ELR (cell line): ENCODE measurements at regions not wholly inside any gene's neighbourhood (a gene's known extent, or its start where the extent isn't known, plus 50 kb on each side); places are given as distances from the start of the nearest gene placed in this dataset.

Experiments
- DNase-seq: peaks from one replicate; pipeline ENCODE4 v3.0.0-alpha.2; 2015; ENCODE audit warnings: low read depth

DNA sequence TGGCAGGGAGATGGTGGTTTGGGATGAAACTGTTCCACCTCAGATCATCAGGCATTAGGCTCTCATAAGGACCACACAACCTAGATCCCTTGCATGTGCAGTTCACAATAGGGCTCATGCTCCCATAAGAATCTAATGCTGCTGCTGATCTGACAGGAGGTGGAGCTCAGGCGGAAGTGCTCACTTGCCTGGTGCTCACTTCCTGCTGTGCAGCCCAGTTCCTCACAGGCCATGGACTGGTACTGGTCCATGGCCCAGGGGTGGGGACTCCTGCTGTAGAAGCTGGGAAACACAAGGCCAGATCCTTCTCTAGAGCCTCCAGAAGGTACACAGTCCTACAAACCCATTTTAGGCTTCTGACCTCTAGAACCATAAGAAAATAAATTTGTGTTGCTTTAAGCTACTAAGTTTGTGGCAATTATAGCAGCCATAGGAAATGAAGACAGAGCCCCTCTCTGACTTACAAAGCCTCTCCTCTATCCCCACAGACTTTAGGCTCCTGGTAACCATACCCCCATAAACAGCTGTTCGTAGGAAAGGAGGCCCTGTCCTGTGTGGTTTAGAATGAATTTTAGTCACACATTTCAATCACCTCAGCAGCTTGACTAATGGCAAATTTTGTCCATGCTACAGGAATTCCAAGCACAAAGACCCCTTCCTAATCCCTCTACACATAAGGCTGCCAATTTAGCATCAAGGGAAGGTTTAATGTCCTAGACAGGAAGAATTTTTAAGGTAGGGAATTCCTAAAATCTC lies 206.1 kb upstream of the PHYHIPL start:
- DNase-seq, result no peak

DNA sequence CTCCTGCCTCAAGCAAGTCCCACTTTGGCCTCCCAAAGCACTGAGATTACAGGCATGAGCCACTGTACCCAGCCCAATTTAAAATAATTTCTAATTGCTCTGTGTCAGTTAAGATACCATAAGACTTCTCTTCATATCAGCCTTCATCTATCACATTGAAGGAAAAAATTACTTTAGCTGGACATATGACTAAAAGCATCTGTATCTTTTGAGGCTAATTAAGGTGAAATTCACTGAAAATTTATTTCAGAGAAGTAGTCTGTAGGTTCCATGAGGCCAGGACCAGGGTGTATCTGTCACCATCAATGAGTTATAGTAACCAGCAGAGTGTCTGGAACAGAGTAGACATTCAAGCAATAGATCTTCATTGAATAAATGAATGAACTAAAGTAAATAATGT lies 205.2 kb upstream of the PHYHIPL start:
- no peak for DNase-seq

DNA sequence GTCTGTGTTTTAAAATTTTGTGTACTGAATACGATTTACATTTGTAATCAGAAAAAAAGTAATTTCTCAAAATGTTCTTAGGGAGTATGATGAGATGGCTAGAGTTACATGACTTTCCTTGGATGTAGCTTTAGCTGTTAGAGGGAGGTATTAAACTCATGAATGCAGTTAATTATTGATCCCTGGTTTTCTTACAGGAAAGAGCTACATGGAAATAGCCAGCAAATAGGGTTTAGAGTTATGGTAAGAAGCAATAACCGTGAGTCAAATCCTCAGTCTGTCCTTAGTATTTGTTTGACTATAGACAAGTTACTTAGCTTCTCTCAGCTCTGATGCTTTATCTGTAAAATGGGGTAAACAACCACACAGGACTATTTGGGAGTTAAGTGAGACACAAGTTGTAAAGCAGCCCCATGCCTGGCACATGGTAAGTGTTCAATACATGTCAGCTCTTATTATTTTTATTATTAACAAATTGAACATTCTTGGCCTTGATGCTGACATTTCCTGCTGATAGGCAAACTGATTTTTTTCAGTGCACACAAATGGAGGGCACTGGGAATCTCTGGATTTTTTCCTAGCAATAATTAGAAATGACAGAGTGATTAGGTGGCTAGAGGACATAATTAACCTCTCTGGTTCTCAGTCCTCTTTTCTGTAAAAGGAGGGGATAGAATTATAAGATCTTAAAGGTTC lies 204.5 kb upstream of the PHYHIPL start:
- DNase-seq, result no peak

DNA sequence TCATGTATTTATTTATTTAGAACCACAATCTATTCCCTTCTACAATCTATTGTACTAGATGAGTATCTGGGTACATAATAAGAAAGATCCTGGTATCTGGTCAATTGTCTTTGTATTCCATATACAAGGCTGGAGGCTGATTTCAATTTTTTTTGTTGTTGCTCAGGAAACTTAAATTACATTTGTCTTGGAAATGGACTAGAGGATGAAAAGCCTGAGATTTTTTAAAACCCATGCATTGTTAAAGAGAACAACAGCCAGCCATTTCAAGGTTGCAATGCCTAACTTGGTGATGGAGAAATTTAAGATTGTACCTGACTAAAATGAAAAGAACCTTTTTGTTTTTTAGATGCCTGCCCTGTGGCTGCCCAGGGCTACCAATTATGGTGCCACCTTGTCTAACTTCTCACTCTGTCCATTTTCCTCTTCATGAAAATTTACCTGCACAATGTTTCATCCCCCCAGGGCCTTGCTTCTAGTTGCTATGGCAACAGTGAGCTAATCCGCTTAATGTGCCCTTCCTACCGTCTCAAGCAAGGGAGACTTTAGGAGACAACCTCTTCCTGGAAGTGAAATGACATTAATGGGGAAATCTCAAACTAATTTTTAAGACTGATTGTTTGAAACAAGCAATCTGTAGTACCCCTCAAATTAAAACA lies 203.7 kb upstream of the PHYHIPL start:
- DNase-seq, result no peak

DNA sequence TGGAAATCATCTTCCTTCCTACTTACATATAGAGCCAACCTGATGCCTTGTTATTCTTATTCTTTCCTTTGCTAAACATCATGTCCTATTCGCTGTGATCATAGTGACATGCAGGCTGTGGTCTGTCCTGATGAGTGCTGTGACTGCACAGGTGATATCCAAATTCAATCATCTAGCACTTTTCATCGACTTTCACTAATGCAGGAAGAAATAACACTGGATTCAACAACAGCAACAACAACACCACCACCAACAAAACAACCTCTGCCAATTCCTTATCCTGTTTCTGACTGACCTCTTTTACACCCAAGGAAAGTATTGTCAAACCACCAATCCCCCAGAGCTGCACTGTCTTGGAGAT lies 203.2 kb upstream of the PHYHIPL start:
- no peak for DNase-seq

DNA sequence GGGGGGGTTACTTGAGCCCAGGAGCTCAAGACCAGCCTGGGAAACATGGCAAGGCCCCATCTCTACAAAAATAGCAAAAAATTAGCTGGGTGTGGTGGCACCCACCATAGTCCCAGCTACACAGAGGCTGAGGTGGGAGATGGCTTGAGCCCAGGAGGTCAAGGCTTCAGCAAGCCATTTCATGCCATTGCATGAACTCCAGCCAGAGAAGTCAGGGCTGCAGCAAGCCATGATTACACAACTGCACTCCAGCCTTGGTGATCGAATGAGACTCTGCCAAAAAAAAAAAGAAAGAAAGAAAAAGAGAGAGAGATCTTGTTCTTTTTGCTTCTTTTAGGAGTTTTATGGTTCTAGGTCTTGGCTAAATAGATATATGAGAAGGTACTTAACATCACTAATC lies 200.2 kb upstream of the PHYHIPL start:
- DNase-seq, result no peak

DNA sequence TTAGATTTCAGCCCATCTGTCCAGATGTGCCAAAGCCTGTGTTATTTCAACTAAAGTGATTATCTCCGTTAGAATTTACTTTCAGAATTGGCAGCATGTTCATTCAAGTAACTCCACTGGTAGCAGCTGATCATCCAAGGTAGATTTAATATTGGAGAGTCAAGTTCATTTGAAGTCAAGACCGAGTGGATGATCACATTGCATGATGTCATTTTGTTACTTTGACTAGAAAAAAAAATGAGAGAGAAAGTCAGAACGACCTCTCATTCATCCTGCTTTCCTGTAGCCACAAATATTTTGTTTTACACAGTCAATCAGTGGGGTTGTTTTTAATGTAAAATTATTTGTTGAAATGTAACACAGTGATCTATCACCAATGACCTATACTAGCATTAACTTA lies 196.7 kb upstream of the PHYHIPL start:
- no peak for DNase-seq

DNA sequence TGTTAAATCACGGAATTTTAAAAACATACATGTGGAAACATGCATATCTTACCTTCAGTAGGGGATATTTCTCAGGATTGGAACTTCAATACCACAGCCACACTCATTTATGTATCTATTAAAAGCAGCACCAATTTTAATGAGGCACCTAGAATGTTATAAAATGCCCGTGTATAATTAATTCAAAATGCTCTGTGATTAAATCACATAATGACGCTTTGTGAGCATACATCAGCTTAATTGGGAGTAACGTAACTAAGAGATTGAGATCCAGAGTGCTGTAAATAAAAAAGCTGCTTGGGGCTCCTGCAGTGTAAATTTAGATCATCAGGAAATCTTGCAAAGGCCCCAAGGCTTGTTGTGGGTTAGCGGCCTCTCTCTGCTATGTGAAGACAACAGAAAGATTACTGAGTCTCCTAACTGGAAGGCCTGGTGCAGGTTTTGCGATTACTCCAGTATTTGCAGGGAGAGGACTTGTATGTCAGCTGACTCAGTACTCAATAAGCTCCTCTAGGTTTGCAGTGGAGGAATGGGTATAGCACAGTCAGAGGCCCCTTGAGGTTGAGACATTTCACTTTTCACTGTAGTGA lies 195.5 kb upstream of the PHYHIPL start:
- DNase-seq, result no peak

DNA sequence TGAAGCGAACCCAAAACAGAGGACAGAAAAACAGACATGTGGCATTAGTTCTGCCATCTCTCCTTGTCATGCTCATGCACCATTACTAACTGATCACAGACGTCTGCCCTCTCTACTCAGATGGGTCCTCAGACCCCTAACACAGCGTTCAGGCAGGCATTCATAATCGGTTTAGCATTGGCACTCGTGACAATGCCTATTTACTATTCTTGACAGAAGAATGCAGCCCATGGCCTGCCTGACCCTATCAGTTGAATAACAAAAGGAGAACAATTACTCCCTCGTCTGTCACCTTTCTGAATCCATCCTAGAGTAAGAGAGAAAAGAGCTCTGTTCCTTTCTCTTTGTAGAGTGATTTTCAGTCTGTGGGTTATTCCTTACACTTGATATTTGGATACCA lies 194.6 kb upstream of the PHYHIPL start:
- no peak for DNase-seq

DNA sequence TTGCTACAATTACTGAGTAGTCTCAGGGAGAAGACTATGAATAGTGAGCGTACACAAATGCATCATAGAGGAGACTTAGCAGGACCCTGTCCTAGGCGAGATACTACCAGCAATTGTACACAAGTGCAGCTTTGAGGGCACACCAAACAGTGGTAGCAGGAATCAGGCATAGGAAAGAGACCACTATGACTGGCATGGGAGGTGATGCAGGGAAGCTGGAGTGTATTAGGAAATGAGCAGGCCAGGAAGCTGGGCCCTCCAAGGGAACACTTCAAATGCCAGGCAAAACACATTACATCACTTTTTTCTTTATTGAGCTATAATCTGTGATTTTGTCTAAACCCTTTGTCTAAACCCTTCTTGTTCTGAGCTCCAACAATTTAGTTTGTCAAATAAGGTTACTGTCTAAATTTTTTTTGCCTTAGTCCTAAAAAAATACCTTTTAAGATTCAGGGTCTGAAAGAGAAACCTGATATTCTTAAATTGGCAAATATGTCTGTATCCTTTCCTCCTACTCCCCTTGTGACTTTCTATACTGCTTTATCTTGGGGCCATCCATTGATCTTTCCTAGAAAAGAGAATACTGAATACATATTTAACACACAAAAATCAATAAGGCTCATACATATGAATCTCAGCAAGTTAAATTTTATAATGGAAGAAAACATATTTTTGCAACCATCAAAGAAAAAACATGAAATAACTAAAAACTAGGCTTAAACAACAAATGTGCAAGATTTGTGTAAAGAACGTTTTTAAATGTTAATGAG lies 193.8 kb upstream of the PHYHIPL start:
- no peak for DNase-seq

DNA sequence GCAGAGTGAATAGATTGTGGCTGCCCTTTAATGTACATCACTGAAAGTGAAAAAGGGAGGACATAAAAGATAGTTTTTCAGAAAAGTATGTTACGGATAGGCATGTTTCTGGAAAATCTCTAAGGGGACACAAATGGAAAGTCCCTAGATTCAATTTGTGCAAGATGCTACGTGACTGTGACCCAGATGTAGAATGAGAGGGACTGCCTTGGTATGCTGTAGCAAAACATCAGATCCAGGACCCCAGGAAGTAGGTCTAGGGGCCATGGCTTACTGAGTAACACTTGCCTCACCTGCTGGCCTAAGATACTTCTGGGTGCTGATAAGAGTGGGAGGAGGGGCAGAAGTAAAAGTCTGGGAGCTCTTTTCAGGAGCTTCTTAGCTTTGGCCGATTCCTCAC lies 191.2 kb upstream of the PHYHIPL start:
- DNase-seq, result no peak

DNA sequence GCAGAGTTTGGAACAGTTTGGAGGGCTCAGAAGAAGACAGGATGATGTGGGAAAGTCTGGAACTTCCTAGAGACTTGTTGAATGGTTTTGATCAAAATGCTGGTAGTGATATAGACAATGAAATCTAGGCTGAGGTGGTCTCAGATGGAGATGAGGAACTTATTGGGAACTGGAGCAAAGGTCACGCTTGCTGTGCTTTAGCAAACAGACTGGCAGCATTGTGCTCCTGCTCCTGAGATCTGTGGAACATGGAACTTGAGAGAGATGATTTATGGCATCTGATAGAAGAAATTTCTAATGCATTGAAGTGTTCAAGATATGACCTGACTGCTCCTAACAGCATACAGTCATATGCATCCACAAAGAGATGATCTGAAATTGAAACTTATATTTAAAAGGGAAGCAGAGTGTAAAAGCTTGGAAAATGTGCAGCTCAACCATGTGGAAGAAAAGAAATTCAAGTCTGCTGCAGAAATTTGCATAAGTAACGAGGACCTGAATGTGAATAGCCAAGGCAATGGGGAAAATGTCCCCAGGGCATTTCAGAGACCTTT lies 186.9 kb upstream of the PHYHIPL start:
- no peak for DNase-seq

DNA sequence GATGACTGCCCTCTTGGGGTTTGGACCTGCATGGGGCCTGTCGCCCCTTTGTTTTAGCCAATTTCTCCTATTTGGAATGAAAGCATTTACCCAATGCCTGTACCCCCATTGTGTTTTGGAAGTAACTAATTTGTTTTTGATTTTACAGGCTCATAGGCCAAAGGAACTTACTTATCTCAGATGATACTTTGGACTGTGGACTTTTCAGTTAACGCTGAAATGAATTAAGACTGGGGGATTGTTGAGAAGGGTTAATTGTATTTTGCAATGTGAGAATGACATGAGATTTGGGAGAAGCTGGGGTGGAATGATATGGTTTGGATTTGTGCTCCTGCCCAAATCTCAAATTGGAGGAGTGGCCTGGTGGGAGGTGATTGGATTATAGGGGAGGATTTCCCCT lies 185.8 kb upstream of the PHYHIPL start:
- no peak for DNase-seq

DNA sequence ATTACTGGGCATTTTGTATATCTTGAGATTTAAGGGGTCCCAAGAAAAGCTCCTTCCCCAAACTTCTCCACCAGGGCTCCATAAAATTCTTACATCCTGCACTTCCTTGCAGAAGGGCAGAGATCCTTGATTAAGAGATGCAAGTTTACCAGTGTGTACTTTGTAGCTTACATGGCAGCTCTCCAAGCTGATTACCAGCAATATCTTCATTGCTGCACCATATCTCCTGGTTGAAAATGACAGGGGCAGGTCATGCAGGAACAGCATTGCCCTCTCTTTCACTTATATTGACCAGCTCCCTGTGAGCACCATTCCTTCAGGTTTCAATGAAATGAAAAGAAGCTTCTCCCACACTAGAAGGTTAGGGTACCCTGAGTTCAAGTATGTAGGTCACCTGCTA lies 184.6 kb upstream of the PHYHIPL start:
- DNase-seq, result no peak

DNA sequence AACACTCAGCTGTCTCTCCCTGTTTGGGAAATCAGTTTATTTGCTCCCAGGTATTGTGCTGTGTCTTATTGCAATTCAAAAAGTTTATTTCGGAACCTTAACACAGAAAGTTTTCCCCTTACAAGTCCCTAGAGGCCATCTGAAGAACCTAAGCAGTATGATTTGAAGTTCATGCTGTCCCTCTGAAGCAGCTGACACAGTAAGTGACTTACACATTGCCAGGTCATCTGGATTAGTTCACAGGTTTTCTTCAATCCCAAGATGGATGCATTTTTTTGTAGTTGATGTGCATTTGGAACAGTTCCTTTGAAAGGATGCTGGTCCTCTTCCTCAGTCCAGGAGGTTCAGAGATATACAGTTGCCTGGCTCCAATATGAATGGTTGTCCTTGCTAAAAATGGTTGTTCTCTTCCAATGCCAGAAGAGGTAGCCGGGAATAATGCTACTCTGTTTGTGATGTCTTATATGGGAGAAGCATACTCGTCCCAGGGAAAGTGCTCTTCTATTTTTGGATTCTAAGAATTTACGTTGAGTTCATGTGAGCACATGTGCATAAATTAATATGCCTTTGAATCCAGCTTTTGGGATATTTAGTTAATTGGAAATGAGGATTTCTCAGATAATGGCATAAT lies 183.5 kb upstream of the PHYHIPL start:
- no peak for DNase-seq

DNA sequence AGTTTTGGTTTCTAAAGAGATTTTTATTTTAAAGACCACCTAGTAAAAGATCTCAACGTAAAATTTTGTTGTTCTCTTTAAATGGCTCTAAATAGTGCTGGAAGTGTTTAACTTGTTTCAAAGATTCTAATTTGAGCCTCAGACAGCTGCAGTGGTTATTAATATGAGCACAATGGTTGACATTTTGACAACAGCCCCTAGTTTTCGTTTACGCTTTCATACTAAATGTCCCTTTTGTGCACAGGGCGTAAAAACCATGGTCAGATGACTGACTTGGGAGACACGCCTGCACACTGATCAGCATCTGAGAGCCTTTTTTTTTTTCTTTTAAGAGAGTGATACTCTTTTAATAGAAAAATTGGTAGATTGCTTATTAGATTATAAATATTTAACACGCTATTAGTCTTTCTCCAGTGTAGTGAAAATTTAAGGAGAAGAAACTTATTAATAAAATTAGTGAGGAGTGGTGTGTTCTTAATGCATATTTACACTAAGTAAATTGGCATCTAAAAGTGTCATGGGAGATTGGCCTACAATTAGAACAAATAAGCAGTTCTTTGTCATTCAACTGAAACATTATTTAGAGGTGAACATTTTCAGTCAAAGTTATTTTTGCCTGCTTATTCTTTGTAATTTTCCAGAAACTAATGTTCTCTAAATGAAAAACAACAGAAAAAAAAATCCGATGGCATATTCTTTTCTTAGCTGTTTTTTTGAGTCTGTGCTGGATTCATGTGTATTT lies 182.8 kb upstream of the PHYHIPL start:
- no peak for DNase-seq

DNA sequence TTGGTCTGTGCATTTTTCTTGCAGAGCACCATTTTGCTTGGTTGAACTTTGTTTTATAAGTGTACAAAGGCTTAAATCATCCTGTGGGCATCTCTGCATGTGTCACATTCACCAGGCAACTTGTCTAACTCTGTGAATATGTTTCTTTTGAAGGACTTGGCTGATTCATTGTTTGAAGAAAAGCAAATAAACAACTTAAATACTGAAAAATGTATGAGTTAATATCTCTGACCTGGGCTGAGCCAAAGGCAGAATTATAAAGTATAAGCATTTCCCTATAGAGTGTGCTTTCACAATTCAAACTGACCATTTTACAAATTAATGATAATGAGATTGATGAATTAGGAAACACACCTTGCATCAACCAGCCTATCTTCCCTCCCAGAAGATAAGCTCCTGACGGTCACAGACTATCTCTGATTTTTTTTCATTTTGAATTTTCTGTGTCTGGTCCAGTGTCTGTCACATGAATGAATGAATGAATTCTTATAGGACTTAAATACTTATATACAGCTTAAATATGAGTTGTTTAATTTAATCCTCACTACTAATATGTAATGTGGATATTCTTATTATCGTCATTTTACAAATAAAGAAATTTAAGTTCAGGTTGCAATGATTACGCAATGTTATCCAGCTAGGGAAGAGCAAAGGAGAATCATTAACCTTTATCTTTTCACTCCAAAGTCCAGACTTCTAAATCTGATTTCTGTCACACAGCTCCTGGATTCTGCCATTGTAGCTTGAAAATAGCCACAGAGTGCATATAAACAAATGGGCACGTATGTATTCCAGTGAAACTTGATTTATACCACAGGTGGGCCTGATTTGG lies 182.0 kb upstream of the PHYHIPL start:
- DNase-seq, result peak; percentile 16

DNA sequence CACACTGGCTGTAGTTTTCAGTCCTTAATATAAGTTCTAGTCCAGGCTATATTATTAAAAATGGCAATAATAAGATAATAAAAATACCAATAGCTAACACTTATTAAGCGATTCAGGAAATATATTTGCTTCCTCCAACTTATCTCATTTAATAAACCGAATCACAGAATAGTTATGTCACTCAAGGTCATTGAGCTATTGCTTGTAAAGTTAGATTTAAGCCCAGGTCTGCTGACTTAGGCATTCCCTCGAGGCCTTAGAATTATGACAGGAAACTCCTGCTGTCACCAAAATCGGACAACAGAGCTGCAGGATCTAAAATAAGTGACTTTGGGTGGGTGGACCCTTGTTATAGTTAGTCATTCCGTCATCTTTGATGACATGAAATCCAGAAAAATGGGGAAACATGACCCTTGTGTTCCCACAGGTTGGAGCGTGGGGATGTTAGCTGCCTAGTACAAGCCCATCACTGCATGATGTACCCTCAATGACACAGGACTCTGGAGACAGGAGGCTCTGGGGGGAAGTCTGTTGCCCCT lies 181.3 kb upstream of the PHYHIPL start:
- no peak for DNase-seq

DNA sequence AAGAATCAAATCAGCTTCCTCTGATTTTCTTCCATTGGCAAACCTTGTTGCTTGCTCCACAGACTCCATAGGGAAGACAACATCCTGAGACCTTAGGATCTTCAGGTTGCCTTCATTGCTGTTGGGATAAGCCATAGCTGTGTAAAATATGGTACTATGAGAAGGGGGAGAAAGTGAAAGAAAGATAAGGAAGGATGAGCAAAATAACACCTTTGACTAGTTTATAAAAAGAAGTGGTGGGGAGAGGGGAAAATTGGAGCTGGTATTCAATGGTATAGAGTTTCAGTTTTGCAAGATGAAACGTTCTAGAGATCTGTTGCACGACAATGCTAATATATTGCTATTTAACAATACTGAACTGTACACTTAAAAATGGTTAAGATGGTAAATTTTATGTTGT lies 180.4 kb upstream of the PHYHIPL start:
- no peak for DNase-seq

DNA sequence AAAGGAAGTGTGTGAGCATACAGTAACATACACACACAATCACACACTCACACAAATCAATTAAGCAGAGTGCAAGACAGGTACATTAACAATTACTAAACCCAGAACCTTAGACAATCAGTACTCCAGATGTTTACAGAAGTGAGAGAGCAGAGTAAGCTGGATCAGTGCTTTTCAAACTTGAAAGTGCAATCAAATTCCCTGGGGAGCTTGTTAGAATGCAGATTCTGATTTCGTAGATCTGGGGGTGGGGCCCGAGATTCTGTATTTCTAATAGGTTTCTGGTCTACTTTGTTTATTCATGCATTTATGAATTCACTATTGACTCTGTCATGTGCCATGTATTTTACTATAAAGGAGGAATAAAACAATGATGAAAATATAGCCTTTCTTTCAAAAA lies 179.6 kb upstream of the PHYHIPL start:
- no peak for DNase-seq
